GM12878 (cell line): ENCODE measurements at regions not wholly inside any gene's neighbourhood (a gene's known extent, or its start where the extent isn't known, plus 50 kb on each side); places are given as distances from the start of the nearest gene placed in this dataset.

Experiments
- ATAC-seq: fragments of 200-7000 bp; cut with Tn5 transposase; 3 replicates; pipeline ENCODE4 v1.9.1; 2020; ENCODE audit warnings: mild to moderate bottlenecking, moderate library complexity
- BruUV-seq: library from RNA; stranded (reverse); fragments of 400-500 nt; replicated peaks from 2 replicates; lab custom pipeline; 2021; lab: Mats Ljungman, UMichigan
- CTCF ChIA-PET: fragments of 300-600 bp; sonication (Branson Sonifier 250); formaldehyde crosslinking; extraction: SDS; loops from one replicate; lab custom pipeline; 2021; ENCODE audit warnings: inconsistent platforms; lab: Yijun Ruan, JAX
- POLR2A ChIA-PET: fragments of 350-600 bp; formaldehyde crosslinking; extraction: SDS; loops from one replicate; lab custom pipeline; 2021; ENCODE audit warnings: inconsistent platforms; lab: Charles Lee
- RAD21 ChIA-PET: fragments of 300-600 bp; sonication (Branson Sonifier 250); formaldehyde crosslinking; loops from one replicate; lab custom pipeline; 2023; ENCODE audit warnings: antibody characterized with exemption; ENCODE audit not compliant: unreplicated experiment; lab: Charles Lee
- SMC1A ChIA-PET: fragments of 300-600 bp; sonication (Branson Sonifier 250); formaldehyde crosslinking; loops from one replicate; lab custom pipeline; 2023; ENCODE audit not compliant: unreplicated experiment, uncharacterized antibody; lab: Charles Lee
- DNase-seq: peaks from one replicate; pipeline ENCODE4 v3.0.0-alpha.2; 2011; ENCODE audit warnings: low read depth, low spot score
- FAIRE-seq: peaks from 3 replicates; lab custom pipeline; 2011; peaks lifted over from hg19 to GRCh38; lab: Jason Lieb, UNC
- H2AFZ ChIP-seq: 2 replicates; pipeline ENCODE4 v1.6.0; 2011; ENCODE audit warnings: low read depth, low read length, control low read depth; ENCODE audit not compliant: control insufficient read depth
- H3K27ac ChIP-seq: 2 replicates; pipeline ENCODE4 v1.5.1; 2011; ENCODE audit warnings: control low read depth; ENCODE audit not compliant: control insufficient read depth, insufficient read depth
- H3K27me3 ChIP-seq, 2 experiments: replicated peaks in 1 of 2; 2 replicates each; pipeline versions ENCODE4 v1.6.0 to v1.6.1; 2011; ENCODE audit warnings: low read length in 1 of 2; ENCODE audit not compliant: control insufficient read depth in 2 of 2, insufficient read depth in 2 of 2
- H3K36me3 ChIP-seq, 2 experiments: 2 replicates each; pipeline ENCODE4 v1.5.1; 2011; ENCODE audit warnings: low read length in 1 of 2; ENCODE audit not compliant: control insufficient read depth in 2 of 2, insufficient read depth in 2 of 2
- H3K4me1 ChIP-seq: 2 replicates; pipeline ENCODE4 v1.6.1; 2011; ENCODE audit warnings: mild to moderate bottlenecking, low read length, moderate library complexity, mixed read lengths; ENCODE audit not compliant: control insufficient read depth, insufficient read depth
- H3K4me2 ChIP-seq: 2 replicates; pipeline ENCODE4 v1.6.0; 2011; ENCODE audit warnings: control low read depth; ENCODE audit not compliant: control insufficient read depth, insufficient read depth
- H3K4me3 ChIP-seq: fragments of 200-600 bp; sonication (generic); 2 replicates; pipeline ENCODE4 v1.5.1; 2016
- H3K79me2 ChIP-seq: 2 replicates; pipeline ENCODE4 v1.6.0; 2011; ENCODE audit warnings: low read length; ENCODE audit not compliant: control insufficient read depth, insufficient read depth
- H3K9ac ChIP-seq: 2 replicates; pipeline ENCODE4 v1.8.0; 2011; ENCODE audit warnings: low read length, control low read depth, mixed read lengths; ENCODE audit not compliant: control insufficient read depth, insufficient read depth
- H3K9me3 ChIP-seq: replicated peaks from 3 replicates; pipeline ENCODE4 v1.5.1; 2011; ENCODE audit warnings: mild to moderate bottlenecking, low read length; ENCODE audit not compliant: control insufficient read depth, insufficient read depth
- H4K20me1 ChIP-seq: 2 replicates; pipeline ENCODE4 v1.6.0; 2011; ENCODE audit not compliant: control insufficient read depth, insufficient read depth
- CBX3 ChIP-seq: fragments of 200-600 bp; sonication (generic); IDR thresholded peaks from 2 replicates; pipeline ENCODE4 v1.6.1; 2016; ENCODE audit warnings: low read depth, borderline replicate concordance
- NBN ChIP-seq: fragments of 450-650 bp; IDR thresholded peaks from 2 replicates; pipeline ENCODE4 v1.6.1; 2016
- NR2F1 ChIP-seq: fragments of 450-650 bp; conservative IDR thresholded peaks from 2 replicates; pipeline ENCODE4 v1.6.1; 2017; ENCODE audit warnings: mild to moderate bottlenecking
- PAX8 ChIP-seq: fragments of 450-650 bp; IDR thresholded peaks from 2 replicates; pipeline ENCODE4 v1.6.1; 2017; ENCODE audit warnings: mild to moderate bottlenecking, moderate library complexity
- RB1 ChIP-seq: fragments of 450-650 bp; formaldehyde crosslinking; IDR thresholded peaks from 2 replicates; pipeline ENCODE4 v1.6.1; 2017; ENCODE audit warnings: mild to moderate bottlenecking, borderline replicate concordance
- STAT3 ChIP-seq: IDR thresholded peaks from 2 replicates; pipeline ENCODE4 v1.6.1; 2011; ENCODE audit warnings: low read depth, low read length, improper control_type of control experiment
- TAF1 ChIP-seq: IDR thresholded peaks from 2 replicates; pipeline ENCODE4 v1.6.1; 2011; ENCODE audit warnings: mild to moderate bottlenecking, low read depth, low read length, borderline replicate concordance
- WGBS: methylation state at CpG from one replicate; pipeline ENCODE4 v1.1.6; 2016; ENCODE audit warnings: low lambda C conversion rate; ENCODE audit not compliant: insufficient replicate concordance, insufficient coverage; ENCODE audit errors: missing lambda C conversion rate; 5-methylcytosine and 5-hydroxymethylcytosine counted together
- in situ Hi-C: fragments of 300-500 bp; cut with MboI; formaldehyde crosslinking; loops from 9 replicates; pipeline ENCODE4 v1.14.3; 2018; ENCODE audit warnings: mixed read lengths
- intact Hi-C: fragments of 100-400 bp; cut with micrococcal nuclease; formaldehyde crosslinking; loops from one replicate; pipeline ENCODE4 v1.14.2; 2022; ENCODE audit not compliant: unreplicated experiment
- TF ChIP-seq, protein P1 (sequence below): IDR thresholded peaks from 2 replicates; pipeline ENCODE4 v1.6.1; 2012; ENCODE audit warnings: low read depth, low read length, improper control_type of control experiment
- TF ChIP-seq, protein P2 (sequence below): fragments of 450-650 bp; formaldehyde crosslinking; IDR thresholded peaks from 2 replicates; pipeline ENCODE4 v1.4.0; 2022; ENCODE audit warnings: mild to moderate bottlenecking, moderate library complexity

- H3K4me1 ChIP-seq, result no peaks in the 10 kb centered on the region
- H2AFZ ChIP-seq, result no peak overlapping the region
- ATAC-seq (no peak), FAIRE-seq (no peak), DNase-seq (no peak)
- TF ChIP-seq NBN (no peak), NR2F1 (no peak), STAT3 (no peak), PAX8 (no peak), RB1 (no peak), TAF1 (no peak), CBX3 (no peak)
- TF ChIP-seq, protein P1, sequence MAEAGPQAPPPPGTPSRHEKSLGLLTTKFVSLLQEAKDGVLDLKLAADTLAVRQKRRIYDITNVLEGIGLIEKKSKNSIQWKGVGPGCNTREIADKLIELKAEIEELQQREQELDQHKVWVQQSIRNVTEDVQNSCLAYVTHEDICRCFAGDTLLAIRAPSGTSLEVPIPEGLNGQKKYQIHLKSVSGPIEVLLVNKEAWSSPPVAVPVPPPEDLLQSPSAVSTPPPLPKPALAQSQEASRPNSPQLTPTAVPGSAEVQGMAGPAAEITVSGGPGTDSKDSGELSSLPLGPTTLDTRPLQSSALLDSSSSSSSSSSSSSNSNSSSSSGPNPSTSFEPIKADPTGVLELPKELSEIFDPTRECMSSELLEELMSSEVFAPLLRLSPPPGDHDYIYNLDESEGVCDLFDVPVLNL, result no peak
- TF ChIP-seq, protein P2, sequence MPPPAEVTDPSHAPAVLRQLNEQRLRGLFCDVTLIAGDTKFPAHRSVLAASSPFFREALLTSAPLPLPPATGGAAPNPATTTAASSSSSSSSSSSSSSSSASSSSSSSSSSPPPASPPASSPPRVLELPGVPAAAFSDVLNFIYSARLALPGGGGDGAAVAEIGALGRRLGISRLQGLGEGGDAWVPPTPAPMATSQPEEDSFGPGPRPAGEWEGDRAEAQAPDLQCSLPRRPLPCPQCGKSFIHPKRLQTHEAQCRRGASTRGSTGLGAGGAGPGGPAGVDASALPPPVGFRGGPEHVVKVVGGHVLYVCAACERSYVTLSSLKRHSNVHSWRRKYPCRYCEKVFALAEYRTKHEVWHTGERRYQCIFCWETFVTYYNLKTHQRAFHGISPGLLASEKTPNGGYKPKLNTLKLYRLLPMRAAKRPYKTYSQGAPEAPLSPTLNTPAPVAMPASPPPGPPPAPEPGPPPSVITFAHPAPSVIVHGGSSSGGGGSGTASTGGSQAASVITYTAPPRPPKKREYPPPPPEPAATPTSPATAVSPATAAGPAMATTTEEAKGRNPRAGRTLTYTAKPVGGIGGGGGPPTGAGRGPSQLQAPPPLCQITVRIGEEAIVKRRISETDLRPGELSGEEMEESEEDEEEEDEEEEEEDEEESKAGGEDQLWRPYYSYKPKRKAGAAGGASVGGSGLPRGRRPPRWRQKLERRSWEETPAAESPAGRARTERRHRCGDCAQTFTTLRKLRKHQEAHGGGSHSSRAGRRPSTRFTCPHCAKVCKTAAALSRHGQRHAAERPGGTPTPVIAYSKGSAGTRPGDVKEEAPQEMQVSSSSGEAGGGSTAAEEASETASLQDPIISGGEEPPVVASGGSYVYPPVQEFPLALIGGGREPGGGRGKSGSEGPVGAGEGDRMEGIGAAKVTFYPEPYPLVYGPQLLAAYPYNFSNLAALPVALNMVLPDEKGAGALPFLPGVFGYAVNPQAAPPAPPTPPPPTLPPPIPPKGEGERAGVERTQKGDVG (CRISPR knock-in tag), result no peak
- in situ Hi-C loops, result no loop called here
- no TSS peak for BruUV-seq
- no peaks in the 10 kb centered on the region for H3K79me2 ChIP-seq
- H4K20me1 ChIP-seq, result no peaks in the 10 kb centered on the region
- H3K4me2 ChIP-seq, result no peak overlapping the region
- no peak overlapping the region for H3K27ac ChIP-seq
- no peak overlapping the region for H3K4me3 ChIP-seq
- H3K36me3 ChIP-seq, result no peaks in the 10 kb centered on the region
- no peaks in the 10 kb centered on the region for H3K27me3 ChIP-seq
- H3K9ac ChIP-seq, result no peak overlapping the region
- ChIA-PET CTCF (no interaction called here), SMC1A (no interaction called here), POLR2A (no interaction called here), RAD21 (no interaction called here)
- intact Hi-C loops, result no loop called here
- no peaks in the 10 kb centered on the region for H3K9me3 ChIP-seq
- 25% methylated on average over 4 of the region's 4 CpGs for WGBS
Observed at GRCh38 chr18:6606411-6607085, 123.0 kb upstream of the ARHGAP28 start.
